Esophagus muscularis mucosa (tissue), 3 donors: ENCODE measurements at regions not wholly inside any gene's neighbourhood (a gene's known extent, or its start where the extent isn't known, plus 50 kb on each side); places are given as distances from the start of the nearest gene placed in this dataset.

Source experiments
- POLR2A ChIP-seq: fragments of 450-650 bp; IDR thresholded peaks from one replicate; pipeline ENCODE4 v1.6.1; 2017; ENCODE audit warnings: antibody characterized with exemption, moderate library complexity, mild to moderate bottlenecking, low read depth
- TF ChIP-seq, protein P1 (sequence below), 3 experiments: fragments of 200-600 bp in 2 of 3; fragments of 450-650 bp in 1 of 3; sonication (generic) in 2 of 3; IDR thresholded peaks; one replicate each; pipeline ENCODE4 v1.5.1; 2017 to 2019; ENCODE audit warnings: antibody characterized with exemption in 3 of 3, mild to moderate bottlenecking in 2 of 3, moderate library complexity in 1 of 3

- TF ChIP-seq, protein P1, sequence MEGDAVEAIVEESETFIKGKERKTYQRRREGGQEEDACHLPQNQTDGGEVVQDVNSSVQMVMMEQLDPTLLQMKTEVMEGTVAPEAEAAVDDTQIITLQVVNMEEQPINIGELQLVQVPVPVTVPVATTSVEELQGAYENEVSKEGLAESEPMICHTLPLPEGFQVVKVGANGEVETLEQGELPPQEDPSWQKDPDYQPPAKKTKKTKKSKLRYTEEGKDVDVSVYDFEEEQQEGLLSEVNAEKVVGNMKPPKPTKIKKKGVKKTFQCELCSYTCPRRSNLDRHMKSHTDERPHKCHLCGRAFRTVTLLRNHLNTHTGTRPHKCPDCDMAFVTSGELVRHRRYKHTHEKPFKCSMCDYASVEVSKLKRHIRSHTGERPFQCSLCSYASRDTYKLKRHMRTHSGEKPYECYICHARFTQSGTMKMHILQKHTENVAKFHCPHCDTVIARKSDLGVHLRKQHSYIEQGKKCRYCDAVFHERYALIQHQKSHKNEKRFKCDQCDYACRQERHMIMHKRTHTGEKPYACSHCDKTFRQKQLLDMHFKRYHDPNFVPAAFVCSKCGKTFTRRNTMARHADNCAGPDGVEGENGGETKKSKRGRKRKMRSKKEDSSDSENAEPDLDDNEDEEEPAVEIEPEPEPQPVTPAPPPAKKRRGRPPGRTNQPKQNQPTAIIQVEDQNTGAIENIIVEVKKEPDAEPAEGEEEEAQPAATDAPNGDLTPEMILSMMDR (IDR thresholded peaks at IDR 0.05): no peak
- no peak for TF ChIP-seq POLR2A
Measured at GRCh38 chr9:7479300-7479699, 320.3 kb downstream of the DMAC1 start.
